ENCODE measurements at regions not wholly inside any gene's neighbourhood (a gene's known extent, or its start where the extent isn't known, plus 50 kb on each side); places are given as distances from the start of the nearest gene placed in this dataset.

GRCh38 chr15:45784656-45785055 is 149.8 kb downstream of the SQOR start:
- no peak overlapping the region for H3K4me3 ChIP-seq (ENCODE audit: low read length)
- H3K9me3 ChIP-seq (ENCODE audit: control insufficient read depth, low read length): peaks cover under 1% of the 10 kb centered on the region
- no peak for DNase-seq (ENCODE audit: low read depth)
- H3K9ac ChIP-seq (ENCODE audit: low read length): no peak overlapping the region
- H3K4me1 ChIP-seq (ENCODE audit: control insufficient read depth, insufficient read depth, low read length): no peaks in the 10 kb centered on the region
- H3K36me3 ChIP-seq (ENCODE audit: control insufficient read depth, insufficient read depth, low read length, severe bottlenecking): no peaks in the 10 kb centered on the region
- H3K27me3 ChIP-seq (replicated peaks; ENCODE audit: control insufficient read depth, insufficient read depth, low read length): peaks cover 16% of the 10 kb centered on the region

- Histone ChIP-seq H3K27me3 (replicated peaks; ENCODE audit: control insufficient read depth, insufficient read depth, low read length) (peaks cover 18% of the 10 kb centered on the region), H3K9me3 (ENCODE audit: control insufficient read depth, low read length) (no peaks in the 10 kb centered on the region), H3K4me1 (ENCODE audit: control insufficient read depth, insufficient read depth, low read length) (no peaks in the 10 kb centered on the region), H3K4me3 (ENCODE audit: low read length) (no peak overlapping the region), H3K36me3 (ENCODE audit: control insufficient read depth, insufficient read depth, low read length, severe bottlenecking) (no peaks in the 10 kb centered on the region), H3K9ac (ENCODE audit: low read length) (no peak overlapping the region)
- no peak for DNase-seq (ENCODE audit: low read depth)
Measured at GRCh38 chr15:45785897-45786296, 151.1 kb downstream of the SQOR start.

DNA sequence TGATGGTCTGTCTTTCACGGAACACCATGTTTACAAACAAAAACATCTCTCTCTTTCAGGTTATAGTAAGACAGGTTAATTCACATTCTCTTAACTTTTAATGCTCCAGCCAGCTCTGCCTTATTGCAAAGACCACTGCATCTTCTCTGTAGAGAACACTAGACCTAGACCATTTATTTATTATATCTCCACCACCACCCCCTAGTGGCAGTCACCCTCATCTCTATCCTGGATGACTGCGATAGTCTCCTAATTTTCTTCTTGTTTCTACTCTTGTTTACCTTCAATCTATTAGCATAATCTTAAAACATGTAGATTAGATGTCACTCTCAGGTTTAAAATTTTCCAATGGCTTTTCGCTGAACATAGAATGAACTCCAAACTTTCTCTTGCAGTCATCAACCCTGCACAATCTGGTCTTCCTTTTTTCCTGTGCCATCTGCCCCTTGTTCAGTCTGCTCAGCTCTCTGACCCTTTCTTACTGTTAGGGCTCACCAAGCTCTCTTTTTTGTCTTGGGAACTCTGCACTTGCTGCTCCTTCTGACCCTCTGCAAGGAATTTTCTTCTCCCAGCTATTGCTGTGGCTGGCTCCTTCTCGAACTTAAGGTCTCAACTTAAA is 155.6 kb downstream of the SQOR start:
- H3K36me3 ChIP-seq (ENCODE audit: control insufficient read depth, insufficient read depth, low read length, severe bottlenecking): no peaks in the 10 kb centered on the region

GRCh38 chr15:45794304-45794703 is 159.5 kb downstream of the SQOR start:
- no peak for DNase-seq (ENCODE audit: low read depth)
- Histone ChIP-seq H3K9ac (ENCODE audit: low read length) (no peak overlapping the region), H3K4me1 (ENCODE audit: control insufficient read depth, insufficient read depth, low read length) (no peaks in the 10 kb centered on the region), H3K27me3 (replicated peaks; ENCODE audit: control insufficient read depth, insufficient read depth, low read length) (peaks cover 39% of the 10 kb centered on the region), H3K36me3 (ENCODE audit: control insufficient read depth, insufficient read depth, low read length, severe bottlenecking) (no peaks in the 10 kb centered on the region), H3K9me3 (ENCODE audit: control insufficient read depth, low read length) (no peaks in the 10 kb centered on the region), H3K4me3 (ENCODE audit: low read length) (no peak overlapping the region)

More for the DNA sequence above, 155.6 kb downstream of the SQOR start:
- Histone ChIP-seq H3K4me1 (ENCODE audit: control insufficient read depth, insufficient read depth, low read length) (no peaks in the 10 kb centered on the region), H3K9me3 (ENCODE audit: control insufficient read depth, low read length) (no peaks in the 10 kb centered on the region), H3K9ac (ENCODE audit: low read length) (no peak overlapping the region), H3K4me3 (ENCODE audit: low read length) (no peak overlapping the region), H3K27me3 (replicated peaks; ENCODE audit: control insufficient read depth, insufficient read depth, low read length) (peaks cover 39% of the 10 kb centered on the region)
- DNase-seq (ENCODE audit: low read depth): peak; percentile 40

DNA sequence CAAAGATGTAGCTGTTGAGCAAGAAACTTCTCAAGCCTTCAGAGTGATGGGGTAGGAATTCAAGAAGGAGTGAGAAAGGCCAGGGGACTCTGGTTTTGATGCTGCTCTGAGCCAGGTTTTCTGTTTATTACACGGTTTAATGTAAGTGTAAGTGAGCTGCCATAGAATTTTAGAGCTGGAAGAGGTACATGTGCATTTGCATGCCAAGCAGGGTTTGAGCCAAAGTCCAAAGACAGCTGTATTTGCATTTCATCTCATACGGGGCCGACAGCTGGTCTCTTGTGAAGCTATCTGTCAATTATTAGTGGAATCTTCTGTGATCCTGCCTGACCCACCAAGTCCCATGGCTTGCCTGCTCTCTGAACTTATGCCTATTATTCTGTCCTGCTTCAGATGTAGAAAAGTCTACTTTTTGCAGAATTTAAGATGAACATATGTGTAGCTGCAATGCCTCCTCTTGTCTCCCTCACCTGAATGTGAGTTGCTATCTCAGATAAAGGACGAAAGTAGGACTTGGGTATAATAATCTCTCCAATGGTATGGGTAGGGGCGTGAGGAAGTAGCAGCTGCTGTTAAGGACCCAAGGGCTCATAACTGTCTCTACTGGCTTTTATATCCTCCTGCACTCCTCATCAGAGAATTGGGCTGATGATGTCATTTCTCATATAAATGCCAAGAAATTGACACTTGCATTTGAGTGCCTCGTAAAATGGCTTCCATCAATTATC is 160.0 kb downstream of the SQOR start:
- Histone ChIP-seq H3K4me3 (ENCODE audit: low read length) (no peak overlapping the region), H3K36me3 (ENCODE audit: control insufficient read depth, insufficient read depth, low read length, severe bottlenecking) (no peaks in the 10 kb centered on the region), H3K4me1 (ENCODE audit: control insufficient read depth, insufficient read depth, low read length) (no peaks in the 10 kb centered on the region), H3K27me3 (replicated peaks; ENCODE audit: control insufficient read depth, insufficient read depth, low read length) (peaks cover 44% of the 10 kb centered on the region), H3K9me3 (ENCODE audit: control insufficient read depth, low read length) (no peaks in the 10 kb centered on the region), H3K9ac (ENCODE audit: low read length) (no peak overlapping the region)
- no peak for DNase-seq (ENCODE audit: low read depth)

- Histone ChIP-seq H3K9ac (ENCODE audit: low read length) (no peak overlapping the region), H3K4me3 (ENCODE audit: low read length) (no peak overlapping the region), H3K27me3 (replicated peaks; ENCODE audit: control insufficient read depth, insufficient read depth, low read length) (peaks cover 44% of the 10 kb centered on the region), H3K9me3 (ENCODE audit: control insufficient read depth, low read length) (no peaks in the 10 kb centered on the region), H3K4me1 (ENCODE audit: control insufficient read depth, insufficient read depth, low read length) (no peaks in the 10 kb centered on the region), H3K36me3 (ENCODE audit: control insufficient read depth, insufficient read depth, low read length, severe bottlenecking) (no peaks in the 10 kb centered on the region)
- peak; percentile 24 for DNase-seq (ENCODE audit: low read depth)
Measured at GRCh38 chr15:45795440-45796069, 160.7 kb downstream of the SQOR start.

DNA sequence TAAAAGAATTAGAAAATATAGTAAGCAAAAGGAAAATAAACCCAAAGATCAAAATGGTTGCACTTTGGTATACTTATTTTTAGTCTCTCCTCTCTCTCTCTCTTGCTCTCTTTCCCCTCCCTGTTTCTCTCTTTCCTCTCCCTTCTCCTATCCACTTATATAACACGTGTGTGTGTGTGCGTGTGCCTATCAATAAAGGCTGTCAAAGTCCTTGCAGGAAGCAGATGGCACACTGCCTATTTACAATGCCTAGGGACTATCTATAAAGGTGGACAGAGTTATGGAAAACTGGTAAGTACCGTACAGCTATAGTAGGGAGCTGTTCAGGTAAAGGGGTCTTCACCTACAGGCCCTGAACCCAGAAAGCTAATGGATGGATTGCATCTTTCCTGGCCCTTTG is 161.6 kb downstream of the SQOR start:
- no peaks in the 10 kb centered on the region for H3K9me3 ChIP-seq (ENCODE audit: control insufficient read depth, low read length)

DNA sequence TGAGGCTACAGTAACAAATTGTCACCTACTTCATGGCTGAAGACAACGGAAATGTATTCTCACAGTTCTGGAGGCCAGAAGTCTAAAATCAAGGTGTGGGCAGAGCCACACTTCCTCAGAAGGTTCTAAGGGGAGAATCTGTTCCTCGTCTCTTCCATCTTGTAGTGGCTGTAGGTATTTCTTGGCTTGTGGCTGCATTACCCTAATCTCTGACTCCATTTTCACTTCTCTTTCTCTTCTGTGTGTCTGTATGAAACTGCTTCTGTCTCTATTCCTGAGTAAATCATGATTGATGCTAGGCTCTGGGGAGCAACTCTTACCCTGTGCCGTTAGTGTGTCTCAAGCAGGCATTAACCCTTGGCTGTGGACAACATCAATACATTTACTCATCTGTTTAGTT is 164.7 kb downstream of the SQOR start:
- Histone ChIP-seq H3K9ac (ENCODE audit: low read length) (no peak overlapping the region), H3K36me3 (ENCODE audit: control insufficient read depth, insufficient read depth, low read length, severe bottlenecking) (no peaks in the 10 kb centered on the region)

More for the DNA sequence above, 161.6 kb downstream of the SQOR start:
- Histone ChIP-seq H3K9ac (ENCODE audit: low read length) (no peak overlapping the region), H3K4me3 (ENCODE audit: low read length) (no peak overlapping the region), H3K36me3 (ENCODE audit: control insufficient read depth, insufficient read depth, low read length, severe bottlenecking) (no peaks in the 10 kb centered on the region), H3K27me3 (replicated peaks; ENCODE audit: control insufficient read depth, insufficient read depth, low read length) (peaks cover 35% of the 10 kb centered on the region), H3K4me1 (ENCODE audit: control insufficient read depth, insufficient read depth, low read length) (no peaks in the 10 kb centered on the region)
- no peak for DNase-seq (ENCODE audit: low read depth)

DNA sequence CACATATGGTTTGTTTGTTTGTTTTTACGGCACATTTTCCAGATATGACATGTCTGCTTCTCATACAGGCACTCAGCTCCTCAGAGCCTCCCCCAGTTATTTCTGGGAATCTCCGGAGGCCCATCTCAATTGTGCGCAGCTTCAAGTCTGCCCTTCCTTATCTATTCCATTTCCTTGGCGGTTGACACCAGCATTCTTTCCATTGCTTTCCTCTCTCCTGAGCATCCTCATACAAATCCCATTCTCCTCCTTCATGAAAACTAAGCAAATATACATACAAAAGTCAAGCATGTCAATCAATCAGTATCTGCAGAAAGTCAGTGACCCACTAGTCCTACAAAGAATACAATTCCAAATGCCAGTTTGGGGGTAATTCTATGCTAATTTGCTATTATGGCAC is 166.7 kb downstream of the SQOR start:
- Histone ChIP-seq H3K27me3 (replicated peaks; ENCODE audit: control insufficient read depth, insufficient read depth, low read length) (peaks cover 5% of the 10 kb centered on the region), H3K4me3 (ENCODE audit: low read length) (no peak overlapping the region), H3K9ac (ENCODE audit: low read length) (no peak overlapping the region), H3K36me3 (ENCODE audit: control insufficient read depth, insufficient read depth, low read length, severe bottlenecking) (no peaks in the 10 kb centered on the region), H3K9me3 (ENCODE audit: control insufficient read depth, low read length) (no peaks in the 10 kb centered on the region), H3K4me1 (ENCODE audit: control insufficient read depth, insufficient read depth, low read length) (peaks cover 5% of the 10 kb centered on the region)
- no peak for DNase-seq (ENCODE audit: low read depth)

More for the DNA sequence above, 164.7 kb downstream of the SQOR start:
- Histone ChIP-seq H3K4me3 (ENCODE audit: low read length) (no peak overlapping the region), H3K4me1 (ENCODE audit: control insufficient read depth, insufficient read depth, low read length) (peaks cover 5% of the 10 kb centered on the region), H3K27me3 (replicated peaks; ENCODE audit: control insufficient read depth, insufficient read depth, low read length) (peaks cover 13% of the 10 kb centered on the region), H3K9me3 (ENCODE audit: control insufficient read depth, low read length) (no peaks in the 10 kb centered on the region)
- DNase-seq (ENCODE audit: low read depth): no peak

GRCh38 chr15:45802140-45802539 is 167.3 kb downstream of the SQOR start:
- Histone ChIP-seq H3K4me3 (ENCODE audit: low read length) (no peak overlapping the region), H3K9ac (ENCODE audit: low read length) (no peak overlapping the region), H3K9me3 (ENCODE audit: control insufficient read depth, low read length) (no peaks in the 10 kb centered on the region), H3K4me1 (ENCODE audit: control insufficient read depth, insufficient read depth, low read length) (peaks cover 5% of the 10 kb centered on the region), H3K27me3 (replicated peaks; ENCODE audit: control insufficient read depth, insufficient read depth, low read length) (peaks cover 5% of the 10 kb centered on the region), H3K36me3 (ENCODE audit: control insufficient read depth, insufficient read depth, low read length, severe bottlenecking) (no peaks in the 10 kb centered on the region)
- no peak for DNase-seq (ENCODE audit: low read depth)

DNA sequence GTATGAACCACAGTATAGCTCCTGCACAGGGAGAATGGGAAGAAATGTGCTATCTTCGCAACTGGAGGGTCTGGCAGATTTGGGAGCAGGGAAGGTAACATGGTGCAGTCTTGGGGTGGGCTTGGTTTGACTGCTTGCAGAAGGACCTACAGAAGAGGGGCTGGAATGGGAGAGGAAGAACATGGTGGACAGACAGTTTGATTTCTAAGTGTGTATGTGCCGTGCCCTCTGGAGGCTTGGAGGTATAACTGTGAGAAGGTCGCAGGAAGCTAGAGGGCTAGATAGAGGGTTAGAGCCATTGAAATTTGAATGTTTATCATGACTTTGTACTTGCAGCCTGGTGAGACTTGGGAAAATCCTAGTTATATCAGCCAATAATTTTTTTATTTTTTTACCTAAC is 169.2 kb downstream of the SQOR start:
- no peaks in the 10 kb centered on the region for H3K36me3 ChIP-seq (ENCODE audit: control insufficient read depth, insufficient read depth, low read length, severe bottlenecking)
- H3K9me3 ChIP-seq (ENCODE audit: control insufficient read depth, low read length): no peaks in the 10 kb centered on the region
- peaks cover 9% of the 10 kb centered on the region for H3K27me3 ChIP-seq (replicated peaks; ENCODE audit: control insufficient read depth, insufficient read depth, low read length)
- DNase-seq (ENCODE audit: low read depth): no peak
- no peak overlapping the region for H3K9ac ChIP-seq (ENCODE audit: low read length)
- H3K4me1 ChIP-seq (ENCODE audit: control insufficient read depth, insufficient read depth, low read length): peaks cover 5% of the 10 kb centered on the region
- H3K4me3 ChIP-seq (ENCODE audit: low read length): no peak overlapping the region

Measured in adipocyte (in vitro differentiated cells).